HEK293 (cell line): ENCODE measurements at regions not wholly inside any gene's neighbourhood (a gene's known extent, or its start where the extent isn't known, plus 50 kb on each side); places are given as distances from the start of the nearest gene placed in this dataset.

ENCODE experiments used
- CTCF ChIA-PET: fragments of 350-600 bp; formaldehyde crosslinking; extraction: SDS; loops from one replicate; lab custom pipeline; 2021; ENCODE audit warnings: antibody characterized with exemption; lab: Yijun Ruan, JAX
- POLR2A ChIA-PET: fragments of 300-600 bp; formaldehyde crosslinking; extraction: SDS; loops from one replicate; lab custom pipeline; 2020; ENCODE audit warnings: antibody characterized with exemption, inconsistent platforms; lab: Yijun Ruan, JAX
- H3K27ac ChIP-seq: fragments of 200-500 bp; sonication (Bioruptor generic); 2 replicates; pipeline ENCODE4 v1.5.1; 2014; ENCODE audit warnings: low read depth, low read length, control low read depth, inconsistent platforms; ENCODE audit errors: extremely low read depth
- H3K36me3 ChIP-seq, 2 experiments: fragments of 200-500 bp in 1 of 2; sonication (Bioruptor generic) in 1 of 2; 1 replicate in 1 of 2; 2 replicates in 1 of 2; pipeline ENCODE4 v1.5.1; 2014 to 2017; ENCODE audit warnings: inconsistent platforms in 2 of 2, low read length in 2 of 2; ENCODE audit not compliant: control insufficient read depth in 2 of 2, insufficient read depth in 1 of 2
- H3K4me1 ChIP-seq: fragments of 200-500 bp; sonication (Bioruptor generic); 2 replicates; pipeline ENCODE4 v1.5.1; 2014; ENCODE audit warnings: mild to moderate bottlenecking, low read length, inconsistent platforms; ENCODE audit not compliant: control insufficient read depth, insufficient read depth
- H3K4me3 ChIP-seq: 2 replicates; pipeline ENCODE4 v1.5.1; 2011; ENCODE audit warnings: low read depth, mild to moderate bottlenecking, control low read depth, low read length, moderate library complexity
- H3K9me3 ChIP-seq: fragments of 200-500 bp; sonication (Bioruptor generic); 2 replicates; pipeline ENCODE4 v1.5.1; 2014; ENCODE audit warnings: low read depth, low read length, inconsistent platforms; ENCODE audit not compliant: control insufficient read depth, insufficient read depth
- KLF9 ChIP-seq: fragments of 450-650 bp; formaldehyde crosslinking; IDR thresholded peaks from 2 replicates; pipeline ENCODE4 v1.5.1; 2016; ENCODE audit warnings: missing biosample characterization, missing genetic modification characterization, low read depth
- REPIN1 ChIP-seq: fragments of 450-650 bp; formaldehyde crosslinking; IDR thresholded peaks from 2 replicates; pipeline ENCODE4 v1.5.1; 2017; ENCODE audit warnings: missing biosample characterization, missing genetic modification characterization, low read depth
- SETDB1 ChIP-seq: IDR thresholded peaks from one replicate; pipeline ENCODE4 v1.6.1; 2017; ENCODE audit warnings: mild to moderate bottlenecking, low read length, moderate library complexity, mixed read lengths; ENCODE audit not compliant: insufficient read length
- ZNF184 ChIP-seq: fragments of 450-650 bp; IDR thresholded peaks from 2 replicates; pipeline ENCODE4 v1.5.1; 2018; ENCODE audit warnings: missing biosample characterization, mild to moderate bottlenecking, missing genetic modification characterization
- ZNF221 ChIP-seq: fragments of 450-650 bp; formaldehyde crosslinking; IDR thresholded peaks from 2 replicates; pipeline ENCODE4 v1.5.1; 2017; ENCODE audit warnings: missing biosample characterization, missing genetic modification characterization, borderline replicate concordance
- ZNF223 ChIP-seq: fragments of 450-650 bp; formaldehyde crosslinking; IDR thresholded peaks from 2 replicates; pipeline ENCODE4 v1.5.1; 2016; ENCODE audit warnings: missing biosample characterization, missing genetic modification characterization
- ZNF341 ChIP-seq: fragments of 450-650 bp; formaldehyde crosslinking; IDR thresholded peaks from 2 replicates; pipeline ENCODE4; 2016; ENCODE audit warnings: low read depth, missing biosample characterization, missing genetic modification characterization
- ZNF416 ChIP-seq: fragments of 450-650 bp; formaldehyde crosslinking; IDR thresholded peaks from 2 replicates; pipeline ENCODE4 v1.5.1; 2016; ENCODE audit warnings: missing biosample characterization, missing genetic modification characterization
- ZNF433 ChIP-seq: fragments of 450-650 bp; formaldehyde crosslinking; IDR thresholded peaks from 2 replicates; pipeline ENCODE4 v1.5.1; 2016; ENCODE audit warnings: missing biosample characterization, missing genetic modification characterization, low read depth
- ZNF529 ChIP-seq: fragments of 450-650 bp; formaldehyde crosslinking; IDR thresholded peaks from 2 replicates; pipeline ENCODE4 v1.5.1; 2017; ENCODE audit warnings: missing genetic modification characterization, missing biosample characterization; ENCODE audit not compliant: insufficient replicate concordance
- ZNF624 ChIP-seq: fragments of 450-650 bp; formaldehyde crosslinking; IDR thresholded peaks from 2 replicates; pipeline ENCODE4 v1.5.1; 2017; ENCODE audit warnings: missing biosample characterization, missing genetic modification characterization
- ZNF707 ChIP-seq: fragments of 450-650 bp; formaldehyde crosslinking; IDR thresholded peaks from 2 replicates; pipeline ENCODE4 v1.5.1; 2016; ENCODE audit warnings: missing biosample characterization, missing genetic modification characterization
- TF ChIP-seq, protein P1 (sequence below): fragments of 450-650 bp; formaldehyde crosslinking; IDR thresholded peaks from 2 replicates; pipeline ENCODE4 v1.5.1; 2016; ENCODE audit warnings: missing biosample characterization, missing genetic modification characterization
- TF ChIP-seq, protein P2 (sequence below): fragments of 450-650 bp; formaldehyde crosslinking; IDR thresholded peaks from 2 replicates; pipeline ENCODE4 v1.5.1; 2016; ENCODE audit warnings: missing biosample characterization, missing genetic modification characterization, low read depth

DNA sequence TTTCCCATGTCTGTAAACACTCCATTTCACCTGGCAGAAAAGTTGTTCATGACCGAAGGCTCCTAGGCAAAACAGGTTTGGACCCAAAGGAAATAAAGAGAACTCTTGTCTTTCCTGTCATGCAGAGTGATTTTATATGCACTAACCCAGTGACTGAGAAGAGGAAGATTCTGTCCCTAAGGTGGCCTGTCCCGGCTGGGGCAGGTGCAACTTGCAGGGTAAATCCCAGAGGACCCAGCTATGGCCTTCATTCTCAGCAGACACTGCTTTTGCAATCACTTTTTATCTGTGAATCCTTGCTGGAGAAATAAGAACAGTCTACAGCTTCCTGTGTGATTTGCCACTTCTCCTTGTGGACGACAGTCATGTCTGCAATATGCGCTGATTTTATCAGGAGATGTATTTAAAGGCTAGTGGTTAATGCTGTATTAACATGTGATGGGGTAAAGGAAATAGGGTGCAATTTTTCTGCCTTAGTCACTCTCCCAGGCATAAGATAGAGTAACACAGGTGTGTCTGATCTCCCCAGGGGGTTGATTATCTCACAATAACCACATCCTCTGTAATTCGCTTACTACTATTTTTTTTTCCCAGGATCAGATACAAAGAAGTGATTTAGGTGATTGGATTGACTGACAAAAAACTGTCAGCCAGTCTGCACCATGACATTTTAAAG, 696.8 kb upstream of the SOX9 start:
- POLR2A ChIA-PET, result no interaction called here
- CTCF ChIA-PET, result interaction anchor here (0.6 kb wide), 3 partner anchors 75 to 379 kb away, joined by 3 to 5 read pairs (median 4); no protein-coding TSS in a partner anchor
- peaks cover 2% of the 10 kb centered on the region; the same call in 1 of the 2 replicates for H3K9me3 ChIP-seq
- no peak overlapping the region for H3K4me3 ChIP-seq
- H3K36me3 ChIP-seq, result no peaks in the 10 kb centered on the region
- no peak for TF ChIP-seq ZNF223 (tag by site-specific recombination)
- TF ChIP-seq ZNF433 (tag by site-specific recombination), result no peak
- no peak for TF ChIP-seq ZNF221 (tag by site-specific recombination)
- TF ChIP-seq ZNF707 (tag by site-specific recombination), result no peak
- no peak for TF ChIP-seq ZNF416
- no peak for TF ChIP-seq ZNF624
- TF ChIP-seq, protein P1, sequence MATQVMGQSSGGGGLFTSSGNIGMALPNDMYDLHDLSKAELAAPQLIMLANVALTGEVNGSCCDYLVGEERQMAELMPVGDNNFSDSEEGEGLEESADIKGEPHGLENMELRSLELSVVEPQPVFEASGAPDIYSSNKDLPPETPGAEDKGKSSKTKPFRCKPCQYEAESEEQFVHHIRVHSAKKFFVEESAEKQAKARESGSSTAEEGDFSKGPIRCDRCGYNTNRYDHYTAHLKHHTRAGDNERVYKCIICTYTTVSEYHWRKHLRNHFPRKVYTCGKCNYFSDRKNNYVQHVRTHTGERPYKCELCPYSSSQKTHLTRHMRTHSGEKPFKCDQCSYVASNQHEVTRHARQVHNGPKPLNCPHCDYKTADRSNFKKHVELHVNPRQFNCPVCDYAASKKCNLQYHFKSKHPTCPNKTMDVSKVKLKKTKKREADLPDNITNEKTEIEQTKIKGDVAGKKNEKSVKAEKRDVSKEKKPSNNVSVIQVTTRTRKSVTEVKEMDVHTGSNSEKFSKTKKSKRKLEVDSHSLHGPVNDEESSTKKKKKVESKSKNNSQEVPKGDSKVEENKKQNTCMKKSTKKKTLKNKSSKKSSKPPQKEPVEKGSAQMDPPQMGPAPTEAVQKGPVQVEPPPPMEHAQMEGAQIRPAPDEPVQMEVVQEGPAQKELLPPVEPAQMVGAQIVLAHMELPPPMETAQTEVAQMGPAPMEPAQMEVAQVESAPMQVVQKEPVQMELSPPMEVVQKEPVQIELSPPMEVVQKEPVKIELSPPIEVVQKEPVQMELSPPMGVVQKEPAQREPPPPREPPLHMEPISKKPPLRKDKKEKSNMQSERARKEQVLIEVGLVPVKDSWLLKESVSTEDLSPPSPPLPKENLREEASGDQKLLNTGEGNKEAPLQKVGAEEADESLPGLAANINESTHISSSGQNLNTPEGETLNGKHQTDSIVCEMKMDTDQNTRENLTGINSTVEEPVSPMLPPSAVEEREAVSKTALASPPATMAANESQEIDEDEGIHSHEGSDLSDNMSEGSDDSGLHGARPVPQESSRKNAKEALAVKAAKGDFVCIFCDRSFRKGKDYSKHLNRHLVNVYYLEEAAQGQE (tag by site-specific recombination), result no peak
- no peak for TF ChIP-seq KLF9 (tag by site-specific recombination)
- H3K27ac ChIP-seq, result no peak overlapping the region
- H3K4me1 ChIP-seq, result no peaks in the 10 kb centered on the region; the same call in 1 of the 2 replicates

DNA sequence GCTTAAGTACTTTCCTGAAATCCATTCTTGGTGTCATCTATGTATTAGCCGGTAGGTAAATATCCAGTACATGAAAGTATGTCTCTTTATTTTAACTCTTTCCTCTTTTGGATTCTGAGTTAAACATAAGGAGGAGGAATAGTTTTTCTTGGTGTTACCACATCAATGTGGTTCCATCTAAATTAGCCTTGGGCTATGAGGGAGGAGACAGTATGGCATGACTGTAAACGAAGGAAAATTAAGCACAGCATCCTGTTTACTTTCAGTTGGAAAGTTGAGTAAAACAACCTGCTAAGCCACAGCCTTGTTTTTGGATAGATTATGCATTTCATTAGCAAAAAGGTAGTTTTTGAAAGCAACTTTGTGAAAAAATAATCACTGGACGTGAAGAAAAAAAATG, 693.0 kb upstream of the SOX9 start:
- CTCF ChIA-PET, result interaction anchor here (0.7 to 1.7 kb wide), 2 partner anchors 33 to 341 kb away, joined by 3 to 6 read pairs; no protein-coding TSS in a partner anchor
- no peaks in the 10 kb centered on the region; the same call in 1 of the 2 replicates for H3K9me3 ChIP-seq
- POLR2A ChIA-PET, result no interaction called here

DNA sequence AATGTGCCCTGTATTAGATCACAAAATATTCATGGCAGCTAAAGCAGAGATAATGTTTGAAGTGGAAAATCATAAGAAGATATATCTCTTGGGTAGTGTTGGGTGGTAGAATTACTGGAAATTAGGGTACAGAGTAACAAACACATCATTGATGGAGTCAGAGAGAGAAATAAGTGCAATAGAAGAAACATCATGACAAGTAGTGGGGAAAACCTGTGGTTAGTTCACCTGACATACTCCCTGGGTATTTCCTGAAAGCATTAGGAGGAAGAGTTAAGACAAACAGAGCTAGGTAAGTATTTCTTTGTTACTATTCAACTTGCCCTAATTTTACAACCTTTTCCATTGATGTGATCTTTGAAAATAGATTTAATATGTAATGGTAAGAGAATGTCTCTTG, 691.9 kb upstream of the SOX9 start:
- POLR2A ChIA-PET, result no interaction called here
- Histone ChIP-seq H3K27ac (no peak overlapping the region), H3K4me3 (no peak overlapping the region), H3K4me1 (no peaks in the 10 kb centered on the region; the same call in 1 of the 2 replicates)
- peak; percentile 71 for TF ChIP-seq SETDB1
- TF ChIP-seq ZNF184, result peak; percentile 98
- no peak for TF ChIP-seq ZNF529
- TF ChIP-seq REPIN1 (tag by site-specific recombination), result no peak
- TF ChIP-seq, all 188 proteins: peak for 2
- H3K9me3 ChIP-seq, result no peaks in the 10 kb centered on the region; the same call in 1 of the 2 replicates
- CTCF ChIA-PET, result interaction anchor here (1.7 kb wide), 1 partner anchor 32 kb away, joined by 6 read pairs; no protein-coding TSS in a partner anchor
- no peaks in the 10 kb centered on the region for H3K36me3 ChIP-seq

More for the DNA sequence above, 693.0 kb upstream of the SOX9 start:
- H3K4me1 ChIP-seq, result no peaks in the 10 kb centered on the region; the same call in 1 of the 2 replicates
- H3K27ac ChIP-seq, result no peak overlapping the region
- H3K4me3 ChIP-seq, result no peak overlapping the region
- H3K36me3 ChIP-seq, result no peaks in the 10 kb centered on the region
- no peak for TF ChIP-seq ZNF341
- TF ChIP-seq, protein P2, sequence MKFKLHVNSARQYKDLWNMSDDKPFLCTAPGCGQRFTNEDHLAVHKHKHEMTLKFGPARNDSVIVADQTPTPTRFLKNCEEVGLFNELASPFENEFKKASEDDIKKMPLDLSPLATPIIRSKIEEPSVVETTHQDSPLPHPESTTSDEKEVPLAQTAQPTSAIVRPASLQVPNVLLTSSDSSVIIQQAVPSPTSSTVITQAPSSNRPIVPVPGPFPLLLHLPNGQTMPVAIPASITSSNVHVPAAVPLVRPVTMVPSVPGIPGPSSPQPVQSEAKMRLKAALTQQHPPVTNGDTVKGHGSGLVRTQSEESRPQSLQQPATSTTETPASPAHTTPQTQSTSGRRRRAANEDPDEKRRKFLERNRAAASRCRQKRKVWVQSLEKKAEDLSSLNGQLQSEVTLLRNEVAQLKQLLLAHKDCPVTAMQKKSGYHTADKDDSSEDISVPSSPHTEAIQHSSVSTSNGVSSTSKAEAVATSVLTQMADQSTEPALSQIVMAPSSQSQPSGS, result no peak
- no peak for TF ChIP-seq ZNF529
